Activated CD4-positive, alpha-beta T cell treated with anti-CD3 and anti-CD28 coated beads, Interleukin-2, amount 50 U/mL, for 4 hours (primary cell): ENCODE measurements at regions not wholly inside any gene's neighbourhood (a gene's known extent, or its start where the extent isn't known, plus 50 kb on each side); places are given as distances from the start of the nearest gene placed in this dataset.
"Not testable (repeated sequence)": the region's sequence is repeated elsewhere in the genome, so short reads cannot be mapped to it uniquely, and the experiment has no call there.

Source experiments
- DNase-seq, 2 experiments: peaks; one replicate each; pipeline ENCODE4 v3.0.0-alpha.2; 2020

DNA sequence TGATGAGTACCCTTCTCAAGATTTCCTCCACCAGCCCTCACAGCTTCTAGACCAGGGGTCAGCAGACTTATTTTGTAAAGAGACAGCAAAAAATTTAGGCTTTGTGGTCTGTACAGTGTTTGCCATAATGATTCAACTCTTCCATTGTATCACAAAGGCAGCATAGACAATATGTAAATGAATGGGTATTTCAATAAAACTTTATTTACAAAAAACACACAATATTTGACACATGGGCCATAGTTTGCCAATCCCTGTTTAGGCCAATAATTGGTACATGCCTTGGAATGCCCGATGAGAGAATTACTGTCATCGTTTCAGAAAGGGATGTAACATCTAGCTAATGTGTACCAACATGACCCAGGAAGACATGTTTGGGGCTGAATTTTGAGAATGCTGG lies 178.9 kb upstream of the GALNT2 start:
- no peak for DNase-seq

- DNase-seq: no peak
Observed at GRCh38 chr1:229888561-229889001, 178.5 kb upstream of the GALNT2 start.

DNA sequence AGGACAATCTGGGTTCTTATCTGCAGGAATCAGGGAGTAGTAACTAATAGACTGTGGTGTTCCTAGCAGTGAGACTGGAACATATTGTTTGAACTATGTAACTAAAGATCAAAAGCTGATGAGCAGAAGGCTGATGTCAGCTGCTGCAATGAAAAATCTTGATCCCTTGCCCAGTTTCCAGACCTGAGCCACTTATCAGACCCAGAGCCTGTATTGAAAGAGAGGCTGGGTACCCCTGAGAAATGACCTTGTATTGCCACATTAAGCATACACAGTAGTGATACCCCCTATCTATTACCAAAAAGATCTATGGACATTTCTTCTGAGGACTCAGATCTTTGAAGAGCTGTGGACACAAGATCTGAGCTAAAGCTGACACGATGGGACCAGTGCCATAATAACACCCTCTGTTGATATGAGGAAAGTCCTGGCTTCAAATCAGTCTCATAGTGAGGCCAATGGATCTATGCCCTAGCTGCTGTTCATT lies 178.0 kb upstream of the GALNT2 start:
- no peak for DNase-seq

DNA sequence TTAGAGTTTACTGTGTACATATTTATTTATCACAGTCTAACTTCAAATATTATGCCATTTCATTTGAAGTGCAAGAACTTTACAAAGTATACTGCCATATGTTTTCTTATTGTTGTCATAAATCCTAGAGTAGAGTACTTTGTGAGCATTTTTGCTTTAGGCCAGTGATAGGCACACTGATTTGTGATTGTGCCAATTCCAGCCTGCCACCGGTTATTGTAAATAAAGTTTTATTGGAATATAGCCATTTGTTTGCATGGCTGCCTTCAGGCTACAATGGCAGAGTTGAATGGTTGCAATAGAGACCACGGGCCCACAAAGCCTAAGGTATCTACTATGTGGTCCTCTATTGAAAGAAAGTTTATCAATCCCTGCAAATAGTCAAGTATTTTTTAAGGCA lies 175.8 kb upstream of the GALNT2 start:
- no peak for DNase-seq

- DNase-seq: no peak
Observed at GRCh38 chr1:229892515-229893117, 174.4 kb upstream of the GALNT2 start.

DNA sequence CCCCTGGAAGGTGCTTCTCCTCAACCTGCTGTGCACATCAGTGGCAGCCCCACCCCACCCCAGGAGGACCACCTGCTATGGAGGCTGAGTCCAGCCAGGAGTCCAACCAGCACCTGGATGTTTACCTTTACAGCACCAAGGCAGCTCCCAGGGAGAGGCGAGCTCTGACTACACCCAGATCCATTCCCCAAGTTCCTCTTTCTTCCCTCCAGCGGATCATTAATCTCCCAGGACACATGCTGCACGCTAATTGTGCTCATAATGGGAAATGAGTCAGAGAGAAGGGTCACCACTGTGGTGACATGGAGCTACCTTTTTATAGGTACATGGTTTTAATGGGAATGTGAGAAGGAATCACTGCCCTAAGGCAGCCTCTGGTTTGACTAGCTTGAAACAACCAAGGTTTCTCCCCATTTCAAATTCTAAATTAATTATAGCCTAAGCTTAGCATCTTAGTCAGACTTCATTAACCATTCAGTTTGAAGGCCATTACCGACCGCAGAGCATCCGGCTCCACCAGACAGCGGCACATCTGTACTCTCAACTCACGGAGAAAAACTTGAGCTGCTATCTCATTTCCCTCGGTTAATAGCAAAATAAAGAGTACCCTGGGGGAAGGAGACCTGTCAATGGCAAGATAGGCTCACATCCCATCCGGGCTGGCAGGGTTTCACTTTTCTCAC lies 173.1 kb upstream of the GALNT2 start:
- no peak for DNase-seq

- DNase-seq: no peak
Observed at GRCh38 chr1:229894532-229894931, 172.5 kb upstream of the GALNT2 start.

DNA sequence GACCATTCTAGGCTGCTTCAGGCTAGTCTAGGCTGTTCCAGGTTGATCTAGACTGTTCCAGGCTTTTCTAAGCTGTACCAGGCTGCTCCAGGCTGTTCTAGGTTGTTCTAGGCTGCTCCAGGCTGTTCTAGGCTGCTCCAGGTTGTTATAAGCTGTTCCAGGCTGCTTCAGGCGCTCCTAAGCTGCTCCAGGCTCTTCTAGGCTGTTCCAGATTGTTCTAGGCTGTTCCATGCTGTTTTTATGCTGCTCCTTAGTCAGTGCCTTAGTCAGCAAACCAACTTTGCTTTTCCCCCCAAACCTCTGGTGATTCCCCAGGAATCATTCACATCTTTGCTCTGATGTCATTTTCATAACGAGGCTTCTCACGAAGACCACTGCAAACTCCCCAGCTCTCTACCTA lies 171.4 kb upstream of the GALNT2 start:
- DNase-seq: no peak

GRCh38 chr1:229896306-229896705 lies 170.7 kb upstream of the GALNT2 start:
- DNase-seq: no peak

DNA sequence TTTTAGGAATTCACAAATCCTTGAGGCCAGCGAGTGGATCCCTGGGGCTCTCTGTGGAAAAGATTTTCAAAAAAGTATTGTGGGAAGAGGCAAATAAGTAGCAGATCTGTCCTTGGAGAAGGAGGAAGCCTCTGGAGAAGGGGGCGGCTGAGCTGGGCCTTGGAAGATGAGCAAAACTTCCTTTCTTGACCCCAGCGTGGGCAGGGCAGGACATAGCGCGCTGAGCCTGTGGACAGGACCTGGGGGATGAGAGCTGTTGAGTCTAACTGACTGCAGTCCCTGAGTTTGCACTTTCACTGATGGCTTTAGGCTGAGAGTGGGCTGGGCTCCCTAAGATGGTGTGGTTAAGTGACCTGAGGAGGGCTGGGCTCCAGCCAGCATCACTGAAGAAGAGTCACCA lies 170.2 kb upstream of the GALNT2 start:
- DNase-seq: no peak

GRCh38 chr1:229897501-229897900 lies 169.5 kb upstream of the GALNT2 start:
- DNase-seq: no peak

DNA sequence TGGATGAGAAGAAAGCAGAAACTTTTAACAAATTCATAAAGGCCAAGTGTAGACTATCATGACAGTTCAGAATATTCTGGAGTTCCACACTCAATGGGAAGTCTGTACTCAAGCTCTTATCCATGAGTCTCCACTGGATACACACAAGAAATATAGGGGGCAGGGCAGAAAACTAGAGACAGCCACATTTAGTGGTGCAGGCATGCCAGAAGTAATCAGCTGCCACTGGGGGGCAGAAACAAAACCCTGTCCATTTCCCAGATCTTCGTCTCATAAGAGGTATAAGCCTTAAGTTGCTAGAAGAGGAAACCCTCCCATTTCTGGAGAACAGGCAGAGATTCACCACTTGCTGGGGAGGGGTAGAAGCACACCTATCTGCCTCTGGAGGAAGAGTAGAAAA lies 166.8 kb upstream of the GALNT2 start:
- no peak for DNase-seq

GRCh38 chr1:229905031-229905545 lies 161.9 kb upstream of the GALNT2 start:
- no peak for DNase-seq

- no peak for DNase-seq
Observed at GRCh38 chr1:229905652-229906051, 161.4 kb upstream of the GALNT2 start.

DNA sequence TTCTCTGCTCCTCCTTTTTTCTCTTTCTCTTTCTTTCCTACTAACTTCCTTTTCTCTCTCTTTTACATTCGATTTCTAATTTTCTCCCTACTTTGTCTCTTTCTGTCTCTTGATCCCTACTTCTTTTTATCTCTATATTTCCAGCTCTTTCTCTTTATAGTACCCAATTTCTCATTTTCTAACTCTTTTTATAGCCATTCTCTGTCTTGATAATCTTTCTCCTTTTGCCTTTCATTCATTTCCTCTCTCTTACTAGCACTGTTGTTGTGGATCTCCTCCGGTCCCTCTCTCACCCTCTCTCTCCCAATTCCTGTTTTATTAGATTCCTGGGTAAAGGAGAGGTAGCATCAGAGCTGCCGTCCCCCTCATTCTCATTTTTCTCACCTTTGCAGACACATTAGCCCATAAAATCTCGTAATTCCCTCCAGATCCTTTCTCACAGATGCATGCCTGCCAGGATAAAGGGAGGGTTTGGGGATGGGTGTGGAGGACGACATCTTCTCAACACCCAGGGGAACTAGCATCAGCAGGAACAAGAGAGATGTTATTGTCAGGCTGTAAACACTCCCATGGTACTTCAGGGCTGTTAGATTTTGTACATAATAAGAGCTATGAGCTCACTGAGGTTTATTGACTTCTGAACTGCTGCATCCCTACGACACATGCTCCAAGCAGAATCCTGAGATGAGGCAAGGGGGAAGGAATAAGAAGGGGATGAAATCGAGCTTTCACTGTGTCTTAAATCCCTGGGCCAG lies 159.0 kb upstream of the GALNT2 start:
- DNase-seq: no peak

DNA sequence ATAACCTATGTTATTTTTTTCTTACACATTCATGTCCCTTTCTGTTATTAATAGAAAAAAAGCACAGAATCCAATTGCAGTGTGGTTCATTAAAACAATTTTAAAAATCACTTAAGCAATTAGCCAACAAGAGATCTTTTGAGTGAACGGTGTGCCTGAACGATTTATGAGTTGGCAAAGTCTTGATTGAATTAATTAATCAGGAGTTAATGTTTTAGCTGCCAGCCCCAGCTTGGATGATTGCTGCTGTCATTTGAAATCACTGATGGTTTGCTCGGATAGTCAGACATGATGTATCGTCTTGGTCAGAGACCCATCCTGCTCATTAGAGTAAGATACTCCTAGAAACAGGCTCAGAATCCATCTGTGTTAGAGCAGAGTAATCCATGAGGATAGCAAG lies 158.3 kb upstream of the GALNT2 start:
- DNase-seq: no peak

GRCh38 chr1:229913489-229913888 lies 153.5 kb upstream of the GALNT2 start:
- no peak for DNase-seq

- not testable (repeated sequence) for DNase-seq
Observed at GRCh38 chr1:229919488-229919887, 147.6 kb upstream of the GALNT2 start.

DNA sequence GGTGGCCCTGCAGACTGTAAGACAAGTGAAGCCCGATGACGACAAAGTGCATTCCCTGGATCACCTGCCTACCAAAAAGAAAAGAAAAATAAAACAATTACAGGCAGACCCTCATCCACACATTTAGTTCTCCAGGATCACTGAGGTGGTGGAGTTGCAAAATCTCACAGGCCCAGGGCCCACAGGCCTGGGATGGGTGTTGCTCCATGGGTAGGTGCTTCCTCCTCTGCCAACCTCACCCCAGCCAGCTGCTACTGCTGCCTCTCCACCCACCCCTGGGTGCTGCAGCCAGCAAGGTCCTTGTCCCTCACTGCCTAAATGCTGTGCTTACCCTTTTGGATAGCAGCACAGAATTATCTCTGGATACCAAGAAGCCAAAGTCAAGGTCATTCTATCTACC lies 146.4 kb upstream of the GALNT2 start:
- no peak for DNase-seq

GRCh38 chr1:229922249-229922648 lies 144.8 kb upstream of the GALNT2 start:
- DNase-seq: no peak

DNA sequence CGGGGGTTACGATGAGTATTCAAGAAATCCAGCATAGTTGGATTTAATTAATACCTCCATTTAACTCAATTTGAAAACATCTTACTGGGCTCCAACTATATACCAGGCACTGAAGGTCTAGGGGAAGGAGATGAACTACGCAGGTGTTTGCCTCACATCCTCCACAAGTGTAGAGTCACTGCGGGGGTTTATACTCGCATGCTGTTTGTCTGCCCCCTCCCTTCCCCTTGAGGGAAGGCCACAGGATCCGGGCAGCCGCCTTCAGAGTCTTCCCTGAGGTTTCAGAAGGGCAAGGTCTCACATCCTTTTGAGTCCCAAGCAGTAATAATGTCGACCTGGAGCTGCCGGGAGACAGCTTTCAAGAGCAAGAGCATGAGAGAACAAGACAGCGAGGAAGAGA lies 142.4 kb upstream of the GALNT2 start:
- no peak for DNase-seq

GRCh38 chr1:229928767-229929166 lies 138.3 kb upstream of the GALNT2 start:
- no peak for DNase-seq

GRCh38 chr1:229931751-229932150 lies 135.3 kb upstream of the GALNT2 start:
- DNase-seq: not testable (repeated sequence)

DNA sequence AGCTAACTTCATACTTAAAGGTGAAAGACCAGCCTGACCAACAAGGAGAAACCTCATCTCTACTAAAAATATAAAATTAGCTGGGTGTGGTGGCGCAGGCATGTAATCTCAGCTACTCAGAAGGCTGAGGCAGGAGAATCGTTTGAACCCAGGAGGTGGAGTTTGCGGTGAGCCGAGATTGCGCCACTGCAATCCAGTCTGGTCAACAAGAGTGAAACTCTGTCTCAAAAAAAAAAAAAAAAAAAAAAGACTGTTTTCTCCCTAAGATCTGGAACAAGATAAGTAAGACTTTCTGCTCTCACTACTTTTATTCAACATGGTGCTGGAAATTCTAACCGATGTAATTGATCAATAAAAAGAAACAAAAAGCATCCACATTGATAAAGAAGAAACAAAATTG lies 131.9 kb upstream of the GALNT2 start:
- not testable (repeated sequence) for DNase-seq
